ENCODE measurements at regions not wholly inside any gene's neighbourhood (a gene's known extent, or its start where the extent isn't known, plus 50 kb on each side); places are given as distances from the start of the nearest gene placed in this dataset.

- ChIA-PET CTCF (interaction anchor here (1.0 to 1.8 kb wide), 2 partner anchors 153 to 511 kb away, joined by 3 to 5 read pairs; no protein-coding TSS in a partner anchor), POLR2A (no interaction called here)
- Histone ChIP-seq H3K9me3 (no peaks in the 10 kb centered on the region), H4K20me1 (ENCODE audit: insufficient read depth) (no peaks in the 10 kb centered on the region), H3K4me3 (ENCODE audit: low read depth in 2 of 2, low read length in 1 of 2) (no peak overlapping the region), H3K79me2 (ENCODE audit: insufficient read depth) (no peaks in the 10 kb centered on the region), H3K4me2 (no peak overlapping the region), H3K4me1 (ENCODE audit: control insufficient read depth in 1 of 2, insufficient read depth in 2 of 2, low read depth in 1 of 2, low read length in 1 of 2) (no peaks in the 10 kb centered on the region), H3K9ac (no peak overlapping the region), H3K9me2 (no peaks in the 10 kb centered on the region), H3F3A (replicated peaks; ENCODE audit: insufficient read depth) (no peaks in the 10 kb centered on the region), H3K36me3 (replicated peaks in 1 of 2; ENCODE audit: control insufficient read depth in 1 of 2, insufficient read depth in 2 of 2, low read length in 1 of 2) (no peaks in the 10 kb centered on the region), H2AFZ (ENCODE audit: low read depth) (no peak overlapping the region), H3K27me3 (ENCODE audit: insufficient read depth) (no peaks in the 10 kb centered on the region), H3K27ac (ENCODE audit: low read depth in 2 of 2, low read length in 1 of 2) (no peak overlapping the region)
- TF ChIP-seq ZBTB33 (IDR thresholded peaks at IDR 0.05; ENCODE audit: borderline replicate concordance, low read depth) (no peak), SMC3 (IDR thresholded peaks at IDR 0.05; ENCODE audit: low read depth, low read length) (no peak), GATA2 (CRISPR knock-in tag; IDR thresholded peaks at IDR 0.05) (no peak), POLR2AphosphoS5 (IDR thresholded peaks at IDR 0.05; ENCODE audit: low read depth, low read length) (no peak), REST (IDR thresholded peaks at IDR 0.05; ENCODE audit: low read depth, low read length) (no peak), FOSL2 (IDR thresholded peaks at IDR 0.05; ENCODE audit: borderline replicate concordance, low read depth) (no peak), USF2 (IDR thresholded peaks at IDR 0.05; ENCODE audit: borderline replicate concordance, low read depth, low read length) (no peak), EP300 (IDR thresholded peaks at IDR 0.05; ENCODE audit: borderline replicate concordance in 1 of 2, low read depth in 1 of 2, low read length in 1 of 2) (no peak), MEF2A (IDR thresholded peaks at IDR 0.05; ENCODE audit: borderline replicate concordance, low read depth) (no peak), TAF1 (IDR thresholded peaks at IDR 0.05; ENCODE audit: borderline replicate concordance, low read depth, low read length) (no peak), JUND (IDR thresholded peaks at IDR 0.05) (no peak), CHD2 (IDR thresholded peaks at IDR 0.05; ENCODE audit: low read length, partially characterized antibody) (no peak), FOXJ3 (CRISPR knock-in tag; IDR thresholded peaks at IDR 0.05) (no peak)
- WGBS (ENCODE audit: low lambda C conversion rate): 15% methylated on average over 3 of the region's 3 CpGs
- no peak for DNase-seq
These were observed 247.0 kb downstream of the WDR11 start for GRCh38 chr10:121098211-121098610.

Measured in SK-N-SH (cell line).